IgD-negative memory B cell (primary cell): ENCODE measurements at regions not wholly inside any gene's neighbourhood (a gene's known extent, or its start where the extent isn't known, plus 50 kb on each side); places are given as distances from the start of the nearest gene placed in this dataset.
"Not testable (repeated sequence)": the region's sequence is repeated elsewhere in the genome, so short reads cannot be mapped to it uniquely, and the experiment has no call there.

Experiments used
- H3K27ac Mint-ChIP-seq, 3 donors: one replicate each; pipeline ENCODE4 v1.8.0; 2020 to 2022; ENCODE audit warnings: mild to moderate bottlenecking in 3 of 3, mixed read lengths in 3 of 3, moderate library complexity in 1 of 3
- H3K27me3 Mint-ChIP-seq: one replicate; pipeline ENCODE4 v1.8.0; 2021; ENCODE audit warnings: mixed read lengths
- H3K36me3 Mint-ChIP-seq: one replicate; pipeline ENCODE4 v1.8.0; 2020; ENCODE audit warnings: mild to moderate bottlenecking, mixed read lengths
- H3K4me1 Mint-ChIP-seq, 3 donors: one replicate each; pipeline ENCODE4 v1.8.0; 2020 to 2022; ENCODE audit warnings: mixed read lengths in 3 of 3, mild to moderate bottlenecking in 1 of 3
- H3K4me3 Mint-ChIP-seq, 4 donors: one replicate each; pipeline ENCODE4 v1.8.0; 2020 to 2022; ENCODE audit warnings: mild to moderate bottlenecking in 4 of 4, mixed read lengths in 4 of 4, moderate library complexity in 3 of 4
- H3K9me3 Mint-ChIP-seq, 3 donors: one replicate each; pipeline ENCODE4 v1.8.0; 2020 to 2021; ENCODE audit warnings: mixed read lengths in 3 of 3, mild to moderate bottlenecking in 1 of 3

GRCh38 chr5:124824637-124825158, 78.3 kb upstream of the ZNF608 start:
- peak overlapping the region; percentile 28 to 88 (median 36) for H3K27ac Mint-ChIP-seq
- no peaks in the 10 kb centered on the region for H3K27me3 Mint-ChIP-seq
- H3K4me1 Mint-ChIP-seq, result peaks cover 13 to 15% (median 14%) of the 10 kb centered on the region in 3 donors
- H3K4me3 Mint-ChIP-seq, result peak overlapping the region in 1 of 4 donors; percentile 40
- no peaks in the 10 kb centered on the region for H3K36me3 Mint-ChIP-seq
- peaks cover 0 to 2% (median 0%) of the 10 kb centered on the region in 3 donors for H3K9me3 Mint-ChIP-seq

- Mint-ChIP-seq H3K27ac (peak overlapping the region; percentile 28 to 88 (median 36)), H3K36me3 (no peaks in the 10 kb centered on the region)
These were observed 79.0 kb upstream of the ZNF608 start for GRCh38 chr5:124825250-124825982.

GRCh38 chr5:124825983-124826337, 79.5 kb upstream of the ZNF608 start:
- peaks cover 15 to 19% (median 18%) of the 10 kb centered on the region in 3 donors for H3K4me1 Mint-ChIP-seq
- H3K27ac Mint-ChIP-seq, result peak overlapping the region in 2 of 3 donors; percentile 32 to 36
- peaks cover 0 to 2% (median 0%) of the 10 kb centered on the region in 3 donors for H3K9me3 Mint-ChIP-seq
- H3K4me3 Mint-ChIP-seq, result peak overlapping the region in 3 of 4 donors; percentile 3 to 59 (median 19)
- H3K36me3 Mint-ChIP-seq, result no peaks in the 10 kb centered on the region
- H3K27me3 Mint-ChIP-seq, result no peaks in the 10 kb centered on the region

More at GRCh38 chr5:124825250-124825982, 79.0 kb upstream of the ZNF608 start:
- H3K4me1 Mint-ChIP-seq, result peaks cover 15 to 19% (median 18%) of the 10 kb centered on the region in 3 donors
- H3K9me3 Mint-ChIP-seq, result peaks cover 0 to 2% (median 0%) of the 10 kb centered on the region in 3 donors
- H3K27me3 Mint-ChIP-seq, result no peaks in the 10 kb centered on the region
- peak overlapping the region in 3 of 4 donors; percentile 3 to 59 (median 40) for H3K4me3 Mint-ChIP-seq

GRCh38 chr5:124828731-124829234, 82.3 kb upstream of the ZNF608 start:
- H3K4me1 Mint-ChIP-seq, result peaks cover 18 to 29% (median 19%) of the 10 kb centered on the region in 3 donors
- H3K36me3 Mint-ChIP-seq, result peaks cover 3% of the 10 kb centered on the region
- peaks cover 0 to 7% (median 3%) of the 10 kb centered on the region in 3 donors for H3K9me3 Mint-ChIP-seq
- no peak overlapping the region for H3K27ac Mint-ChIP-seq
- H3K4me3 Mint-ChIP-seq, result no peak overlapping the region
- H3K27me3 Mint-ChIP-seq, result no peaks in the 10 kb centered on the region

- Mint-ChIP-seq H3K36me3 (peaks cover 3% of the 10 kb centered on the region), H3K27me3 (no peaks in the 10 kb centered on the region), H3K9me3 (peaks cover 0 to 9% (median 4%) of the 10 kb centered on the region in 3 donors), H3K27ac (no peak overlapping the region), H3K4me3 (no peak overlapping the region), H3K4me1 (peaks cover 4 to 15% (median 6%) of the 10 kb centered on the region in 3 donors)
These were observed 85.3 kb upstream of the ZNF608 start for GRCh38 chr5:124831687-124832240.

GRCh38 chr5:124832510-124832909, 86.1 kb upstream of the ZNF608 start:
- H3K4me3 Mint-ChIP-seq, result no peak overlapping the region
- H3K9me3 Mint-ChIP-seq, result peaks cover 0 to 10% (median 5%) of the 10 kb centered on the region in 3 donors
- no peak overlapping the region for H3K27ac Mint-ChIP-seq
- H3K4me1 Mint-ChIP-seq, result peaks cover 4 to 14% (median 6%) of the 10 kb centered on the region in 3 donors
- H3K27me3 Mint-ChIP-seq, result no peaks in the 10 kb centered on the region
- peaks cover 3% of the 10 kb centered on the region for H3K36me3 Mint-ChIP-seq

- peaks cover 0 to 10% (median 5%) of the 10 kb centered on the region in 3 donors for H3K9me3 Mint-ChIP-seq
- H3K27ac Mint-ChIP-seq, H3K4me1 Mint-ChIP-seq, H3K27me3 Mint-ChIP-seq, H3K4me3 Mint-ChIP-seq, H3K36me3 Mint-ChIP-seq: not testable (repeated sequence)
These were observed 89.9 kb upstream of the ZNF608 start for GRCh38 chr5:124836314-124836713.

GRCh38 chr5:124839371-124839998, 93.0 kb upstream of the ZNF608 start:
- peaks cover 2 to 4% (median 3%) of the 10 kb centered on the region in 3 donors for H3K9me3 Mint-ChIP-seq
- H3K4me1 Mint-ChIP-seq, result peaks cover 0 to 2% (median 0%) of the 10 kb centered on the region in 3 donors
- H3K27me3 Mint-ChIP-seq, result no peaks in the 10 kb centered on the region
- H3K4me3 Mint-ChIP-seq, result no peak overlapping the region
- peaks cover 2% of the 10 kb centered on the region for H3K36me3 Mint-ChIP-seq
- H3K27ac Mint-ChIP-seq, result no peak overlapping the region

- H3K4me3 Mint-ChIP-seq, result no peak overlapping the region
- peaks cover 0 to 3% (median 0%) of the 10 kb centered on the region in 3 donors for H3K9me3 Mint-ChIP-seq
- no peaks in the 10 kb centered on the region for H3K27me3 Mint-ChIP-seq
- peak overlapping the region in 1 of 3 donors; percentile 4 for H3K27ac Mint-ChIP-seq
- peaks cover 0 to 4% (median 0%) of the 10 kb centered on the region in 3 donors for H3K4me1 Mint-ChIP-seq
- H3K36me3 Mint-ChIP-seq, result peaks cover 2% of the 10 kb centered on the region
These were observed 95.6 kb upstream of the ZNF608 start for GRCh38 chr5:124841829-124842712.

- peaks cover 0 to 4% (median 0%) of the 10 kb centered on the region in 3 donors for H3K4me1 Mint-ChIP-seq
- H3K27me3 Mint-ChIP-seq, result no peaks in the 10 kb centered on the region
- peaks cover 2% of the 10 kb centered on the region for H3K36me3 Mint-ChIP-seq
- no peak overlapping the region for H3K4me3 Mint-ChIP-seq
- peak overlapping the region in 1 of 3 donors; percentile 67 for H3K27ac Mint-ChIP-seq
- peaks cover 0 to 3% (median 0%) of the 10 kb centered on the region in 3 donors for H3K9me3 Mint-ChIP-seq
These were observed 96.5 kb upstream of the ZNF608 start for GRCh38 chr5:124842725-124843595.

GRCh38 chr5:124843596-124843899, 97.1 kb upstream of the ZNF608 start:
- H3K4me1 Mint-ChIP-seq, result peaks cover 0 to 6% (median under 1%) of the 10 kb centered on the region in 3 donors
- no peak overlapping the region for H3K4me3 Mint-ChIP-seq
- H3K9me3 Mint-ChIP-seq, result peaks cover 0 to 3% (median 0%) of the 10 kb centered on the region in 3 donors
- peaks cover 2% of the 10 kb centered on the region for H3K36me3 Mint-ChIP-seq
- no peaks in the 10 kb centered on the region for H3K27me3 Mint-ChIP-seq
- H3K27ac Mint-ChIP-seq, result no peak overlapping the region

- Mint-ChIP-seq H3K36me3 (no peaks in the 10 kb centered on the region), H3K27ac (no peak overlapping the region), H3K4me1 (peaks cover 8 to 15% (median 10%) of the 10 kb centered on the region in 3 donors), H3K27me3 (no peaks in the 10 kb centered on the region), H3K4me3 (no peak overlapping the region), H3K9me3 (peaks cover 0 to 3% (median 0%) of the 10 kb centered on the region in 3 donors)
These were observed 98.0 kb upstream of the ZNF608 start for GRCh38 chr5:124844371-124844920.

- Mint-ChIP-seq H3K36me3 (peaks cover 2% of the 10 kb centered on the region), H3K4me1 (peaks cover 12 to 17% (median 16%) of the 10 kb centered on the region in 3 donors), H3K27ac (no peak overlapping the region), H3K27me3 (no peaks in the 10 kb centered on the region), H3K4me3 (no peak overlapping the region), H3K9me3 (no peaks in the 10 kb centered on the region)
These were observed 101.5 kb upstream of the ZNF608 start for GRCh38 chr5:124847907-124848306.
